GM18907 (cell line): ENCODE measurements at regions not wholly inside any gene's neighbourhood (a gene's known extent, or its start where the extent isn't known, plus 50 kb on each side); places are given as distances from the start of the nearest gene placed in this dataset.

Experiments used
- ATAC-seq: cut with Tn5 transposase; IDR thresholded peaks from one replicate; pipeline ENCODE4 v1.9.1; 2021; ENCODE audit warnings: mild to moderate bottlenecking, moderate library complexity; ENCODE audit not compliant: unreplicated experiment

DNA sequence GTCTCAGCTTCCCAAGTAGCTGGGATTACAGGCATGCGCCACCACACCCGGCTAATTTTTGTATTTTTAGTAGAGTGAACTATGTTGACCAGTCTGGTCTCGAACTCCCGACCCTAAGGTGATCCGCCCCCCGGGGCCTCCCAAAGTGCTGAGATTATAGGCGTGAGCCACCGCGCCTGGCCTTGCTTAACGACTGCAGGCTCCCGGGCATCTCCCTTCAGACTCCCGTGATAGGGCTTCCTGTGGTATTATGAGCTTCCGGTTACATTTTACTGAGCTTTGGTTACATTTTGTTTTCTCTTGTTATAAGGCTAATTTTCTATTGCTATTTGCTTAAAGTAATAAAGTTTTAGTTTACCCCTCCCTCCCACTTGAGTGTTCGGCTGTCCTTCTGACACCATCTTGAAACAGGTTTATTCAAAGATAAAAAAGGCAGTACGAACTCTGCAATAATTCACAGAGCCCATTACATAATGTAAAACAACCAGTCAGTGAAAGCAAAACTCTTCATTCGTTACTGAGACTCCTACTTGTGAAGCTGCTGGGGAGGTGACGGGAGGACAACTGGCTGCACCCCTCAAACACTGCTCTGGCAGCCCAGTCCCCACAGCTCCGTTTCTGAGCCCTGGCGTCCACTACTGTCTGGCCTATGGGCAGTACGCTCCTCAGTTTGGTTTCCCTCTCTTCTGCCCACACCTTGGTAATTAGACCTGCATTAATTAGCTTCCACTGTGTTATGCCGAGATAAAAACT, 795.7 kb upstream of the SLIT2 start:
- no peak for ATAC-seq

DNA sequence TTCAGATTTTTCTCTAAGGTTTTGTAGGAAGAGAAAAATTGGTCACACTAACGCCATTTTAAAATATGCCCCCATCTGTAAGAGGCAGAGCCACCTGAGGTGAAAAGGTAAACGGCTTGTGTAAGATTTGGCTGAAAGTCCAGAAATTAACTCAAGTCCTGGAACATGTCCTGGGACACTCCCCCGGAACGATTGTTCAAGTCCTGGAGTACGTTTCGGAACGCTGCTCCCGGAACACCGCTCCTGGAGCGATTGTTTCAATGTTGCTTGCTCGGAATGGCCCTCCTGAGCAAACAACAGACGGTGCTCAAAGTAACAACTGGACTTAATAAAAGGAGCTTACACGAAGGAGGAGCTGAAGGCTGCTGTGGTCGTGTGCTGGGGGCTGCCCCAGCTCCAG, 796.5 kb upstream of the SLIT2 start:
- ATAC-seq = no peak

DNA sequence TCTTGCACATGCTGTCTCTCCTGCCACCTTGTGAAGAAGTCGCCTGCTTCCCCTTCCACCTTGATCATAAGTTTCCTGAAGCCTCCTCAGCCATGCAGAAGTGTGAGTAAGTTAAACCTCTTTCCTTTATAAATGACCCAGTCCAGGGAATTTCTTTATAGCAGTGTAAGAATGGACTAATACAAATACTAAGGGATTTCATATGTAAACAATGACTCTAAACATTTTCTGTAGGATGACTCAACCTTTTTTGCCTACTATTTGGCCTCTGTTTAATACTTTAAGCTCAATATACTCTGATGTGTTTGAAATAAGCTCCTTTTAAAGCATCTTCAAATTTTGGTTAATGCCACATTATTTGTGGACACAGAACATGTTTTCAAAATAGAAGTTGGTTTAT, 813.5 kb upstream of the SLIT2 start:
- ATAC-seq = no peak

DNA sequence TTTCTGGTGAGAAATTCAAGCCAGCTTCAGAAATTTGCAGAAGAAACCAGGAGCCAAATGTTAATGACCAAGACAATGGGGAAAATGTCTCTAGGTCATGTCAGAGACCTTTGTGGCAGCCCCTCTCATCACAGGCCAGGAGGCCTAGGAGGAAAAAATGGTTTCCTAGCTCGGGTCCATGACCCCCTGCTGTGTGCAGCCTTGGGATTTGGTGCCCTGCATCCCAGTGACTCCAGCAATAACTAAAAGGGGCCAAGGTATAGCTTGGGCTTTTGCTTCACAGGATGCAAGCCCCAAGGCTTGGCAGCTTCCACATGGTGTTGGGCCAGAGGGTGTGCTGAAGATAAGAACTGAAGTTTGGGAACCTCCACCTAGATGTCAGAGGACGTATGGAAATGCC, 814.7 kb upstream of the SLIT2 start:
- ATAC-seq = no peak

DNA sequence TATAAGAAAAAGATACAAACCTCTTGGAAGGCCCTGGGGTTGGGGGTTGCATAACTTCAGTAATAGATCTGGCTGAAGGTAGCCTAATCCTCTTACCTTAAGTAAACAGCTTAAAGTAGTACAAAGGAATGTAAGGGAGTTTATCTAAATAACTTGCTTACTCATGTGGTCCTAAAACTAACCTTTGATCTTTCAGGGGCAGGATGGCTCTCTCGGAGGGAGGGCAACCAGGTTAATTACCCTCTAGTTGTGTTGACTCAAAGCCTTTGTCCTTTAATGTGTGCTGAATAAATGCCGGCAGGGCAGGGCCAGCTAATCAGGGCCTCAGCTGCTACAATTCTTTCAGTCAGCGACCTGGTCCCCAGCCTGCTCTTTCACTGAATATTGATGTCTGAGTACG, 822.0 kb upstream of the SLIT2 start:
- ATAC-seq = no peak

DNA sequence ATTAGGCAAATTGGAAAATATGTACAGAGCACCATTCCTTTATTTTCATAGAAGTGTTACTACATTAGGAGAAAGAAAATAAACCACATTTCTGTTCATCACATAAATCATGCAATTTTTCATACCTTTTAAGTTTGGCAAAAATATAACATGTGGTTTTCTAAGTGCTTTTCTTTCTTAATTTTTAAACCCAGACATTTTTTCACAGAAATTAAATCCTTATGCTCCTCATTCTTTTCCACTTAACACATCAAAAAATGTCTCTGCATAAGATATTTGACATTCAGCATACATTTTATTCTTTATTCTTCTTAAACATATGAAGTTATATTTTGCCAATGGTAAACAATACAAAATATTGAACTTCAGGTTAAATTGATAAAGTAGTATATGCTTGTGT, 826.6 kb upstream of the SLIT2 start:
- ATAC-seq = no peak

DNA sequence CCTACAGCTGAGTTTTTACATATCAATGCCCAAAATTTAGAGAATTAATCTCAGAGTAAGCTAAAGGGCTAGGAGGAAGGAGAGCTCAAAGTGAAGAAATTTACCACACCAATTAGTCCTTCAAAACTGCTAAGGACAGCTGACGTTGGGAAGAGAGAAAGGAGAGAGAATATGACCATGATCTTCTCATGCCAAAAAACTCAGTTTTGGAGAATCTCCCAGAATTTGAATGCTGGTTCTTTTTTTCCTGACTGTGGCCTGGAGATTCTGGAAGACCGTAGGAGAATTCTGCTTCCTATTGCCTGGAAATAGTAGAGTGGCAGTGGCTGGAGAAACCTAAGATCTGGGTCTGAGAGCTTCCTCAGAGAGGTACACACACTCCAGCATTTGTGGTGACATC, 834.4 kb upstream of the SLIT2 start:
- ATAC-seq = no peak

DNA sequence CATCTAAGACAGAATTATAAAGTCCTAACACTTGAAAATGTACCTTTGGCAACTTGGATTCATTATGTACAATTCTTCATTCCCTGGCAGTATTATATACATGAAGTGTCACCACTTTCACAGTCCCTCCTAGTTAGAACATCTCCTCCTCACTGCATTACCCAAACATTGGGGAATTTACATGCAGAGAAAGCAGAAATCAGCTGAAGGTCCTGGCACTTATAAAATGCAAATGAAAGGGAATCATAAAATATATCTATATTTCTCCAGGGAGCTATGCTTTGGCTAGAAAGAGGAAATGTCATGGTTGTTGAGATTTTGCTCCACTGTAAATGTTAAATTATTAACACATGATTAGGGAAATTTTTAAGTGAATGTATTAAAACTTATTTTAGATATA, 835.6 kb upstream of the SLIT2 start:
- no peak for ATAC-seq

DNA sequence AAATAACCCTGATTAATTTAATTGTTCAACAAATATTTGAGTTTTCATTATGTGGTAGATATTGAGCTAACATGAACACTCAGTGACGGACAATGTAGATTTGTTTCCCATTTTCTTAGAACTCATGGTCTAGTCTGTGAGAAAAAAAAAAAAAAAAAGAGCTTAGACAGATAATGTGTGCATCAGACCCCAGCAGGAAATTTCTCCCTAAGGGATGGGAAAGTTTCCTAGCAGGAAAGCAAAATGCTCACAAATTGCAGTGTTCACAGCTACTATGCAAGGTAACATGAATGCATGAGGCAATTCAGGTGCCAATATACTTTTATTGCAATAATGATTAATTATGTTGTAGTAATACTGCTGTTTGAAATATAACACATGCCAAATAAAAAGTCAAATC, 843.2 kb upstream of the SLIT2 start:
- ATAC-seq = no peak

DNA sequence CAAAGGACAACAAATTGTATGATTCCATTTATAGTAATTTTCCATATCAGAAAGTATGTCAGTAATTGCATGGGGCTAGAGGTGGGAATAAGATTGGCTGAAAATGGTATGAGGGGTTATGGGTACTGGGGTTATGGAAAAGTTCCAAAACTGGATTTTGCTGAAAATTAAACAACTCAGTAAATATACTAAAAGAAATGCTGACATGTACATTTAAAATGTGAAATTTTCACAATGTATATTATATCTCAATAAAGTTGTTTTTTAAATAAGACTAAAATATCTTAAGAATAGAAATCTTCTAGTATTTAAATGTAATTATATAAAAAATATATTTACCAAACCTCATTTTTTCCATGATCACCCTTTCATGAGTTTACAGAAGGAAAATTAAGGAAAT, 844.9 kb upstream of the SLIT2 start:
- ATAC-seq = no peak

DNA sequence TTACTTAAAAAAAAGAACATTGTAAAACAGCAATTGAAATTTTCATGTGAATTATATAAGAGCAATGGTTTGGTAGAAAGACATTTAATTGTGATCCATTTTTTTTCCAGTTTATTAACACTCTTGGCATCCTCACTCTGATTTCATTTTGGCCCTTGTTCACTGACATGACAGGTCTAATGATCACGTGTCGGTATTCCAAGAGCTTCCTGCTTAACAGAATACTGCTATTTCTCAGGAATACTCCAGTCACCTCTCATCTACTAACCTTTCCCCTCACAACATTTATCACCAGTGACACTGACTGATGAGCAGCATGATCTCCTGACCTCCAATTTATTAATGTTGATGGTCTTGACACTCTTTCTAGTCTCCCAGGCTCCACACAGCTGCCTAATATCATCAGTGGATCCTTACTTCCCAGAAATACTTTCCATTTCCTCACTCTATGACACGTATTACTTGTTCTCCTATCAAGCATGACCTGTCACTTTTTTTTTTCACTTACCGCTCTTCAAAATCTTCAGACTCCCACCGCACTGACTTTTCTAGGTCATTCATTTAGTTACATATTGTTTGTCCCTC, 847.8 kb upstream of the SLIT2 start:
- no peak for ATAC-seq

DNA sequence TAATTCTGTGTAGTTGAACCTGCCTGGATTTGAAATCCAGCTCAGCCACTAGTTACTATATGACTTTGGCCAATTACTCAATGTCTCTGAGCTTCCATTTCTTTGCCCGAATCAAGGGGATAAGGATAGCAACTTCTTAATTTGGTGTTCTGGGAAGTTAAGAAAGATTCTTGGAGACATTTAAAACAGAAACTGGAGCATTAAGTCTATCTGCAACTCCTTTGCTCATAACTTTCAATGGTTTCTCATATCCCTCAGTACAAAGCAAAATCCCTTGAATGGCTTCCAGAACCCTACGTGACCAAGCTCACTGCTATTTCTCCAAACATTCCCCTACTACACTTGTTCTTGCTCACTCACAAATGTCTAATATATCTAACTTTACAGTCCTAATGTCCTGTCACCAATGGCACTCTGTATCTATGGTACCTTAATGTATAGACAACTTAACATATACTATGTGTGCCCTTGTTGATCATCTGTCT, 849.1 kb upstream of the SLIT2 start:
- no peak for ATAC-seq

DNA sequence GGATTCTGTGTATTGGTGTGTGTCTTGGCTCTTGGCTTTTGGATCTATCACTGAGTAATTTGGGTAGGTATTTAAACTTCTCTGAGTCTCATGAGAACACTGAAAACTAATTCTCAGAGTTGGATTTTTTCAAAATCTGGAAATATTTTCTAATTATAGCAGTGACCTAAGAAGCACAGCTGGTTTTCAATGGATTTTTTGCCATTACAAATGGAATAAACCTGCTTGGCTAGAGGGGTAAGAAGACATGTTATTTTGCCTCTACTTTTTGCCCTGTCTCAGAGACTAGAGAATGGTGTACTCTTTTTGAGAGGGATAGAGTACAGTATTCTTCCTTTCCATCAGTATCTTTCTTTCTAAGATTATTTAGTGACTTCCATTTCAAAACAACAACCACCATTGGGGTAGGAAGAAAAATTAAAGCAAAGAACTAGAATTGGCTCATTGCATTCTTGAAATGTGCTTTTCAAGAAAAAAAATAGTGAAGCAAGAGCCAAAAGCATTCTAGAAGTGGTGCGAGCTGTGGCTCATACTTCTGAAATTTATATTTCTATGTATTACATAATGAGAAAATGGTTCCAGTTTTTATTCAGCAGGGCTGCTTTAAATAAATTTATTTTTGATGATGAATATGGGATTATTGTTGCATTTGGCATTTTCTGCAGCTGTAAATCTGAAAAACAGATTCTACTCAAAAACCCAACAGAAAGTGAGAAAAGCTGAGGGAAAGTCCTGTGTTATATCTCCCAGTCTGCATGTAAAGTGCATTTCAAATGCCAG, 850.2 kb upstream of the SLIT2 start:
- no peak for ATAC-seq

DNA sequence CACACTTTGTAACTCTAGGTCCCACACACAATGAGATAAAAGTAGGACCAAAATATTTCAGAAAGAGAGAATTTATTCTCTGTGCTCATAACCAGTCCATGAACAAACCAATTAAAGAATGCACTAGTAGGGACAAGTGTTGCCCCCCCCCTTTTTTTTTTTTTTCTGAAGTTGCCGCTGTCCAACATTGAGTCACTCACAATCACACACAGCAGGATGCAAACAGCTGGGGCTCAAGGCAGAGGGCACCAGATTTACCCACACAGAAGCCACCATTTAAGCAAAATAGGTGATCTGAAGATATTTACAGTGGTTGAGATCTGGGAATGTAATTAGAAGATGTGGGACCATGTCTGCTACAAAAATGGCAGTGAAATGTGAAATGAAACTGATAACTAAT, 850.9 kb upstream of the SLIT2 start:
- no peak for ATAC-seq

DNA sequence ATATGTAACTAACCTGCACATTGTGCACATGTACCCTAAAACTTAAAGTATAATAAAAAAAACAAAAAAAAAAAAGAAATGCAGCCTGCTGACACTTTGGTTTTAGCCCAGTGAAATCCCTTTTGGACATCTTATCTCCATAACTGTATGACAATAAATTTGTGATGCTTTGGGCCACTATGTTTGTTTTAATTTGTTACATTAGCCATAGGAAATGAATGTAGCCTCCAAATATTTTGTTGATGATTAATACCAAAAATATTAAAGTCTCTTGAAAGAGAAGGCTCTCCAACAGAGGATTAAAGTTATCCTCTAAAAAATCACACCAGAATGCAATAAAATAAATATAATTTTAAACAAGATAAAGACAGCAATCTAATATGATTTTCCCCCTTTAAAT, 852.7 kb upstream of the SLIT2 start:
- no peak for ATAC-seq

DNA sequence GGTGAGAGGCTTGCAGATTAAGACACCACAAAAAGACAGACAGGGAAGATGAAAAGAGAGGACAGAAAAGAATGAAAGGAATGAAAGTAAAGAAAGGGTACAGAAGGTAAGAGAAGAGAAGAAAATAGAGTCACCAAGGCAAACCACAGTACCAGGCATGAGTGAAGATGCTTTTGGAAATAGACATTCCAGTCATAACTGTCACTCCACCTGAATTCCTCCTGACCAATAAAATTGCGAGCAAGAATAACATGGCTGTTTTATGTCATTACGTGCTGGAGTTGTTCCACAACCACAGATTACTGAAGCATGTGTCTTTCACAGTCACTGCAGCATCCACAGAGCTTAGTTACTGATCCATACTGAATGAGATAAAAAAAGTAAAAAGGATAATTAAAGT, 864.9 kb upstream of the SLIT2 start:
- ATAC-seq = no peak

DNA sequence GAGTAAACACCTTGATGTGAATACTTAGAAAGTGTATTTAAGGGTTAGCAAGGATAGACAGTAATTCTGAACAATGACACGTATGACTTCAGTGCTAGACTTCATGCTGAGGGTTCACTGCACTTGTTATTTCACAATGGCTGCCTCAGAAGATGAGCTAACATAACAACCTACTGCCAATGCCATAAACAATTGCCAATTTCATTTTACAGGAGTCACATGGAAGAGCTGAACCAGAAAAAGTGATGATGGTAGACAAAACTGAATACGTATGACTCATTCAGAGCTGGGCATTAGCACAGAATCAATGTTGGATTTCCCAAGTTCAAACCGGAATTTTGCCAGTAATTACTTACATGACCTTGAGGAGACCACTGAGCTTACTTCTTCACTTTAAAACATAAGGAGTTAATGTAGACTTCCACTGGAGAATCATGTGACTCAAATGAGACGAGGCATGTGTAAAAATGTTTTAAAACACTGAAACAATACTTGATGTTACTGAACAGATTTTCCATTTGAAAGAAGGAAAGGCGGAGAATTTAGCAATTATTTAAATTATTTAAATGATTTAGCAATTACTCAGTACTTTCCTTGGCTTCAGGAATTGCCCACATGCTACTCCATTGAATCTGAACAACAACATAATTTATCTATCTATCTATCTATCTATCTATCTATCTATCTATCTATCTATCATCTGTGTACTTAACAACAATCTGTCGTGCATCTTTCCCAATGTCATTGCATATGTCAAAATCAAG, 868.5 kb upstream of the SLIT2 start:
- ATAC-seq = no peak

DNA sequence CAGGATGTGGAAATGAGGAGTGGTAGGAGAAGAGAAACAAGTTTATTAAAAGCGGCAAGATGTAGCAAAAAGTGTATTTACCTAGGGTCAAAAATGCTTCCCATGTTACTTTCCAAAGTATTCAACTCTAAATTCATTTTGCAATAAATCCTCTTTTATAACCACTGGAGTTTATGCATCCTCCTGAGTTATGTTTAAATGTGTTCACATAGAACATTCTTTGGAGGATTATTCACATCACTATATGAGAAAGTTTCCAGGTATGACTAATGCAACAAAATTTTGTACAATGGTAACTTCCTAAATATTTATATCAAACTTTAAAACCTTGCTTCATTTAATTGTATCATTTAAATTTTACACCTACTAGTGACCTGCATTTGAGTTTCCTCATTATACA, 870.6 kb upstream of the SLIT2 start:
- ATAC-seq = no peak

DNA sequence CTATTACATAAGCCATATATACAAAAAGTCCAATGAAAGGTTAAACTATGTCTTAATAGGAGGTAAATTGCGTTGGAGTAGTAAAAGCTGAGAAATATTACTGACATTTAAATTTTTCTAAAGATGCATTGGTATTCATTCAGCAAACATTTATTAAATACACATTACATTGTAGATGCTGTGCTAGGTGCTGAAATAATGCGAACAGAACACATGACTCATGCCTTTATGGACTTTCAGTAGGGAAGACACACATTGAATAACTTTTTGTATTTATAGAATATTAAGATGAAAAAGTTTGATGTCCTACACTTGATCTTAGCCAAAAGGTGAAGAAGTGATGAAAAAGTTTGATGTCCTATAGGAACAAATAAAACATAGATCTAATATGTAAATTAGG, 871.1 kb upstream of the SLIT2 start:
- no peak for ATAC-seq

DNA sequence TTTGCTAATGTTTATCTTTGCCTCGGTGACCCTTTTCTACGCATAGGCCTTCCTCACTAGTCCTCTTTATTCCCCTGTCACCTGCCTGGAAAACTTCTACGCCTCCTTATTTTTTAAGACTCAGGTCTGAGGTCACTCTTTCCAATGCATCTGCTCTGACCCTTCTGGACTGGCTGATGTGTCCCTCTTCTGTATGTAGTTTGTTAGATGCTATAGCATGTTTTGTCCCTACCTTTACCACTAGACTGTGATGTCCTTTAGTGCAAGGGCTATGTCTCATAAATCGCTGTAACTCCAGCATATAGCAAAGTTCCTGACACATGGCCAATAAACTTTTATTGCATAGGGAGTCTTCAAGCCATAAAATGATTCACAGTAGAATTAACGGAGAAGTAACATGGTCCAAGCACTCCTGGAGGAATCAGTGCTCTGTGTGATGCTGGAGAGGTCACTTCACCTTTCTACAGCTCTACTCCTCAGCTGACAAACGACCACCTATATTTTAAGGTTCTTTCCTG, 872.5 kb upstream of the SLIT2 start:
- no peak for ATAC-seq

DNA sequence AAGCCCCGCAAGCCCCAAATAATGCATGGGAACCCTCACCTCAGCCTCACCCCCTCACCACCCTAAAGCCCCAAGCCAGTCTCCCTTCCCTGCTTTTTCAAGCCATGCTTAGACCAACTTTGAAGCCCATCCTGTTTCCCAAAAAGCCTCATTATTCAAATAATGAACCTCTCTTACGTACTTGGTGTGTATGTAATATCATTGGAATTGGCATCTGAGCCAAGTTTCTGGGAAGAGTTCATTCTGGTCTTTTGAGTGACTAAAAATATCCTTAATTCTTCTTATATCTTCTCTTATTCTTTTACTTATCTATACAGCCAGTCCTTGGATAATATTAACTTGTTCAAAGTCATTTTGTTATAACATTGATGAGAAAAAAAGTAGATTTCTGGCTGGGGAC, 875.8 kb upstream of the SLIT2 start:
- no peak for ATAC-seq
